GM21526 (cell line): ENCODE measurements at regions not wholly inside any gene's neighbourhood (a gene's known extent, or its start where the extent isn't known, plus 50 kb on each side); places are given as distances from the start of the nearest gene placed in this dataset.

Source experiments
- ATAC-seq: cut with Tn5 transposase; IDR thresholded peaks from one replicate; pipeline ENCODE4 v1.9.1; 2021; ENCODE audit warnings: moderate library complexity; ENCODE audit not compliant: unreplicated experiment, low FRiP score

- ATAC-seq: no peak
Observed at GRCh38 chr13:97715763-97716162, 237.7 kb upstream of the IPO5 start.

- ATAC-seq: no peak
Observed at GRCh38 chr13:97716746-97717145, 236.7 kb upstream of the IPO5 start.

DNA sequence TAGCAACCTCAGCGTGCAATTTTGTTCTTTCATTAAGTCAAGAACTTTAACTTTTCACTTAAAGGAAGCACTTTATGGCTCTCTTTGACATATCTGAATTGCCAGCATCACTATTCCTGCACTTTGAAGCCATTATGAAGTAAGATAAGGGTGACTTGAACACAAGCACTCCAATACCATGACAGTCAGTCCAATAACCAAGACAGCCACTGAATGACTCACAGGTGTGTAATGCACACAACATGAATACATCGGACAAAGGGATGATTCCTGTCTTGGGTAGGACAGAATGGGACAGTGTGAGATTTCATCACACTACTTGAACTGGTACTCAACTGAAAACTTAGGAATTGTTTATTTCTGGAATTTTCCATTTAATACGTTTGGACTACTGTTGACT, 233.7 kb upstream of the IPO5 start:
- no peak for ATAC-seq

- no peak for ATAC-seq
Observed at GRCh38 chr13:97720896-97721295, 232.6 kb upstream of the IPO5 start.

DNA sequence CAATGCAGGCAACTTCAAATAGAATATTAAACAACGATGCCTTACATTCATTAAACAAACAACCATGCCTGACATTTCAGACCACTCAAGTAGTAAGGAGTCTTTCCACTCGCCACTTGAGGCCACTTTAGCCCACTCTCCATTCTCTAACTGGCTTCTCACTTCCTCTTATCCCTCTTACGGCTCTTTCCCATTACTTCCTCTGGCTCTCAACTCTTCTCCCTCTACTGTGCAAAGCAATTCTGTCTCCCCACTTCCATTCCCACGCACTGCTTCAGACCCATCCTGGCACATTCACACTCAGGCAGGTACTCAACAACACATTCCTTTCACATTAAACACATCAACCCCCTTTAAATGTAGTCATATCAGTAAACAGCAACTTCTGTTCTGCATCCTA, 229.8 kb upstream of the IPO5 start:
- no peak for ATAC-seq

DNA sequence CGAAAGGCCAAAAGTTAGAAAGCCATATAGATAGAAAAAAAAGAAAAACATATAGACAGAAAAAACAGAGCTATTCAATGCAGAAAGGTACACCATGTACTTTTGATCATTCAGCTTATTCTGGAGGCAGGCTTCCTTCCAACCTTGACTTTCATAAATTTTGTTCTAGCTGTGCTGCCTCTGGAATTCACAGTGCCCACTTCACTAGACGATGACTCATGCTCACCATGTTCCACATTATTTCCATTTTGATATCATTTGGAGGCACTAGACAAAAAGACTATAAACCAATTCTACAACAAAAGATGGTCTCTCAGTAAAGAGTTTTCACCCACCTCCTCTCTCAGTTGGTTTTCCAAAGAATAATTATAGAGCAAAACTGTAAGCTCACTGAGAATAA, 229.0 kb upstream of the IPO5 start:
- no peak for ATAC-seq

DNA sequence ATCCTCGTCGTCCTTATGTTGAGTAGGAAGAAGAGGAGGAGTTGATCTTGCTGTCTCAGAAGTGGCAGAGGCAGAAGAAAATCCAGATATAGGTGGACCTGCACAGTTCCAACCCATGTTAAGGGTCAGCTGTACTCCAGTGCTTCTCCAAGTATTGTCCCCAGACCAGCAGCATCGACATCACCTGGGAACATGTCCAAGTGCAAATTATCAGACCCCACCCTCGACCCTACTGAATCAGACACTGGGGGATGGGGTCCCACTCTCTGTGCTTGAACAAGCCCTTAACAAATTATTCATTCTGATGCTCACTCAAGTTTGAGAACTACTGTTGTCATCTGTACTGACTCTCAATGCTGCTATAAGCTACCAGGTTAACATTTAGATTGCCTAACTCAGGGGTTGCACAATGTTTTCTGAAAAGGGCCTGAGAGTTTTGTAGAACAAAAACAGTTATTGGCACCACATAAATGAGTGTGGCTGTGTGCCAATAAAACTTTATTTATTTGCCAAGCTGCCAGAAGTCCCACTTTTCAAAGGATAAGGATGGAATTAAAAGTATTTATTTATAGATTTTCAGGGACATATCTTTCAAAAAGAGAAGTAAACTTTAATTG, 226.7 kb upstream of the IPO5 start:
- no peak for ATAC-seq

DNA sequence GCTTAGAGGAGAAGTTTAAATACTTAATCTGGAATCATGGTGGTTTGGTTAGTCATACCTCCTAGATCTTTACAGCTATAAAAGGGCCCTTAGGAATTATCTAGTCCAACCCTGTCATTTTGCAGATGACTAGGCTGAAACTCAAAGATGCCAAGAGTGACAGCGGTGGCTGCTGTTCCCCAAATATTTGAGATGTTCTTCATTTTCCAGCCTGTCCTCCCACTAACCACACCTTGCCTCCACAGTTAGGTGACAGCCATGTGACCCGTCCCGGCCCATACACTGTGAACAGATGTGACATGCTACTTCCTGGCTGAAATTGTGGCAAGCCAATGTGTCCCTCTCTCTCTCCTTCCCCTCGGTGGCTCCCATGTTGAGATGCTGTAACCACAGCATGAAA, 225.5 kb upstream of the IPO5 start:
- no peak for ATAC-seq

- ATAC-seq: no peak
Observed at GRCh38 chr13:97736436-97736835, 217.0 kb upstream of the IPO5 start.

GRCh38 chr13:97742084-97742483, 211.4 kb upstream of the IPO5 start:
- ATAC-seq: no peak

GRCh38 chr13:97743938-97744337, 209.5 kb upstream of the IPO5 start:
- no peak for ATAC-seq

DNA sequence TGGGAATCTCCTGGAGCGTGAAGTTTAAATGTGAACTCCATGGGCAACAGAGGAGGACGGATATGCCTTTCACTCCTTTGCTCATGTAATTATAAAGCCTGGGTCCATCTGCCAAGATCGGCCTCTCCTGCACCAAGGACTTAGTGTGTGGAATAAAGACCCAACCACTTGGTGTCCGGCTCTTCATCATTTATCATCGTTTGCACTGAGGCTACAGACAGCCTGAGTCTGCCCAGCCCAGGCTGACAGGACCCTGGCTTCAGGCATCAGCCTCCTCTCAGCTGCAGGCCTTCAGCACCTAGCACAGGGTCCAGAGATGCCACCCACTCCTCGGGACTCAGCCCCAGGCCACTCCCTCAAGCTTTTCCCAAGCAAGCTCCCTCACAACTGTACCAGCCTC, 206.8 kb upstream of the IPO5 start:
- no peak for ATAC-seq

DNA sequence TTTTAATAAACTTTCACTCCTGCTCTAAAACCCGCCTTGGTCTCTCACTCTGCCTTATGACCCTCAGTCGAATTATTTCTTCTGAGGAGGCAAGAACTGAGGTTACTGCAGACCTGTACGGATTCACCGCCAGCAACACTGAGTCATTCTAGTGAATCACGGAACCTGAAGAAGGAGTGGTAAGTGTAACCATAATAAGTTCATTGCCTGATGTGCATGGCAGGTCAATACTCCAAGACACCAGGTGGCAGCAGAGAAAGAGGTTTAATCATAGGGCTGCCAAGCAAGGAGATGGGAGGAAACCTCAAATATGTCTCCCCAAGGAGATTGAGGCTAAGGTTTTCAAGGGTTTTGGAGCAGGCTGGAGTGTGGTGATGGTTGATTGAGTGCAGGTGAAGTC, 204.3 kb upstream of the IPO5 start:
- no peak for ATAC-seq

DNA sequence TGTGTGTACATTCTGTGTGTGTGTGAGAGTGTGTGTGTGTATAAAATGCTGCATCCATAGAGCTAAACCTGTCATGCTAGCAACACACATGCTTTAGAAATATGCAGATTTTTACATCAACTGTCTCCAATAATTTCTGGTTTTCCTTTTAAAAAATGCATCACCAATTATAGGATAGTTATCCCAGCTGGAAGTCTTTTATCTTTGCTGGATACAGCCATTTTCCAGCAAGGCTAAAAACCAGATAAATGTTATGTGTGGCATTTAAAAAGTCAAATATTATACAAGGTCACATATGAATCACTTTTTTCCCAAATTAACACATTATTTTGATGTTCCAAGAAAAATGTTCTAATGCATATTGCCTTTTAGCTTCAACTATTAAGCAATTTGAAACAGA, 202.0 kb upstream of the IPO5 start:
- ATAC-seq: no peak

DNA sequence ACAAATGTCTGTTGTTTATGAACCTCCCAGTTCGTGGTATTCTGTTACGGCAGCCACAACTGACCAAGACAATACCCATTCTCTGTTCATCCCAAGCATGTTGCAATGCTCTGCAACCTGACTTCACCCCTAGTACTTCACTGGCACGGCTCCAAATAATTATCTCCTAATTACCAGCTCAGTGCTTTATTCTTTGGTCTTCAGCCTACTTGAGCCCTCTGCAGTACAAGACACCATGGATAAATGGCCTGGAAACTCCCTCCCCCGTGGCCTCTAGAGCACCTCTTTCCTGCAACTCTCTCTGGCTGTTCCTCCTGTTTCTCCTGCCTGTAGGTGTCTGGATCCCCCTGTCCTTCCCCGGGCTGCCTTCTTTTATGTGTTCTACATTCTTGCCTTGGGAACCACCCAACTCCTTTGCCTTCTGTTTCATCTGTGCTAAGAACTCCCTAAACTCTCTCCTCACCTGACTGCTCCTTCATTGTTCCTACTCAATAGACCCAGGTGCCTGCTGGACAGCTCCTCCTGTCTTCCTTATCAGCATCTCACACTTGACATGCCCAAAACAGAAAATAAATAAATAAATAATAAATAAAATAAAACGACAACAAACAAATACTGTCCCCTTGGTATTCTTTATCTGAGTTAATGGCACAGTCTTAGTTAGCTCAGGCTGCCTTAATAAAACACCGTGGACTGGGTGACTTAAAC, 200.4 kb upstream of the IPO5 start:
- no peak for ATAC-seq

- no peak for ATAC-seq
Observed at GRCh38 chr13:97753942-97754670, 199.4 kb upstream of the IPO5 start.

- no peak for ATAC-seq
Observed at GRCh38 chr13:97757807-97758206, 195.7 kb upstream of the IPO5 start.

- ATAC-seq: no peak
Observed at GRCh38 chr13:97758317-97758716, 195.2 kb upstream of the IPO5 start.

GRCh38 chr13:97761796-97762540, 191.5 kb upstream of the IPO5 start:
- no peak for ATAC-seq

DNA sequence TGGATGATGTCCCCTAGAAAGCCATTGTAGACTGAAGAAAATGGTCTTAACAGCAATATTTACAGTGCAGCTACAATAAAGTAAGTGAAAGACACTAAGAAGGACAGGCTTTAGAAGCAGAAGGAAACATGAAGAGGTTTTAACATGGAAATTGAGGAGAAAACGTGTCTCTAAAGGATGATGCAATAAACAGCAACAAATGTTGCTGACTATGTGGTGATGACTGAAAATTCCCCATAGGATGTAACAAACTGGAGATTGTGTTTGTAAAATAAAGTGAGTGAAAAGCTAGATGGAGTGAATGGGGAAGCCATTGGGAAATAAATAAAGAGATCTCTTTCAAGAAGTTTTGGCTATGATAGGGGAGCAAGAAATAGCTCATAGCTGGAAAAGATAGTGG, 186.7 kb upstream of the IPO5 start:
- ATAC-seq: no peak

DNA sequence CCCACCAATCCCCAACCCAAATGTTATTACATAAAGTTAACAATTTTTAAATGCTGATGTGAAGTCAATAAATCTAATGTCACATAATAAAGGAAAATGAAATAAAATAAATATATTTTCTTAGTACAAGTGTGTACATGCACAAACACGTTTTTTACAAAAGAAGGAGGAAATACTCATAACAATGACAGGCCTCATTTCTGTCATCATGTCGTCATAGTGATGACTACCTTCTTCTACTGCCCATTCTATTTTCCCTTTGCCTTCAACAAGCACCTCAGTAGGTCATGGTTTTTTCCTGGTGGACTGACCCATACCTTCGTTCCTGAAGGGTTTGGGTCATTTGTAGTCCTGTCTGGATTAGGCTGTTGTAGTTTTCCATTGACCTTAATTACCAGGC, 185.3 kb upstream of the IPO5 start:
- ATAC-seq: no peak
